ENCODE measurements at regions not wholly inside any gene's neighbourhood (a gene's known extent, or its start where the extent isn't known, plus 50 kb on each side); places are given as distances from the start of the nearest gene placed in this dataset.

GRCh38 chr15:66909381-66909890, 156.0 kb upstream of the SMAD3 start:
- Histone ChIP-seq H2BK12ac (ENCODE audit: low read depth, low read length) (no peak overlapping the region), H2BK120ac (replicated peaks; ENCODE audit: low read depth, low read length) (no peak overlapping the region), H3K9me3 (ENCODE audit: insufficient read depth in 2 of 2, low read depth in 1 of 2, low read length in 1 of 2) (no peaks in the 10 kb centered on the region), H3K23me2 (ENCODE audit: low read depth, low read length) (no peaks in the 10 kb centered on the region), H4K20me1 (replicated peaks in 1 of 2; ENCODE audit: control insufficient read depth in 1 of 2, insufficient read depth in 2 of 2, low read length in 2 of 2) (no peaks in the 10 kb centered on the region), H3K18ac (ENCODE audit: extremely low read depth, low read length) (no peak overlapping the region), H3K27me3 (replicated peaks in 1 of 4; ENCODE audit: control insufficient read depth in 3 of 4, extremely low read depth in 1 of 4, insufficient read depth in 3 of 4, low read length in 3 of 4) (no peaks in the 10 kb centered on the region), H3K4me3 (ENCODE audit: extremely low read depth in 1 of 4, insufficient read depth in 2 of 4, low read depth in 3 of 4, low read length in 4 of 4) (no peak overlapping the region), H4K91ac (replicated peaks; ENCODE audit: insufficient read length, low read length) (no peak overlapping the region), H3K14ac (ENCODE audit: insufficient read length) (no peak overlapping the region), H3K9ac (replicated peaks in 1 of 4; ENCODE audit: extremely low read depth in 1 of 4, low read depth in 3 of 4, low read length in 3 of 4) (no peak overlapping the region), H2BK15ac (ENCODE audit: low read length) (no peak overlapping the region), H2BK5ac (ENCODE audit: low read depth, low read length) (no peak overlapping the region), H3K4ac (replicated peaks; ENCODE audit: insufficient read length, low read depth, low read length) (no peak overlapping the region), H3K4me1 (replicated peaks in 1 of 4; ENCODE audit: control insufficient read depth in 3 of 4, insufficient read depth in 4 of 4, low read length in 3 of 4) (peaks cover 0 to 3% (median 0%) of the 10 kb centered on the region in 4 experiments; a peak in 1 of 7 replicates), H4K5ac (ENCODE audit: insufficient read length, low read depth, low read length) (no peak overlapping the region), H4K8ac (ENCODE audit: extremely low read depth, insufficient read depth, low read length) (no peak overlapping the region), H3K4me2 (ENCODE audit: insufficient read depth in 1 of 2, low read depth in 2 of 2, low read length in 2 of 2) (no peak overlapping the region), H3K79me2 (ENCODE audit: control insufficient read depth in 1 of 2, insufficient read depth in 2 of 2, low read length in 2 of 2) (no peaks in the 10 kb centered on the region), H2AK5ac (ENCODE audit: low read depth, low read length) (no peak overlapping the region), H3K79me1 (ENCODE audit: low read depth, low read length) (no peaks in the 10 kb centered on the region), H3K27ac (ENCODE audit: low read depth, low read length) (no peak overlapping the region), H3K23ac (ENCODE audit: insufficient read length) (no peak overlapping the region), H3K56ac (replicated peaks; ENCODE audit: insufficient read length, low read depth, low read length) (no peak overlapping the region), H2BK20ac (ENCODE audit: low read length) (no peak overlapping the region), H3K36me3 (ENCODE audit: control insufficient read depth in 2 of 4, insufficient read depth in 4 of 4, low read length in 3 of 4) (no peaks in the 10 kb centered on the region), H2AFZ (ENCODE audit: low read length) (no peak overlapping the region)
- ChIA-PET CTCF (ENCODE audit: partially characterized antibody) (interaction anchor here (1.0 to 18.4 kb wide), 8 partner anchors 10 to 382 kb away, joined by 3 to 255 read pairs (median 6); no protein-coding TSS in a partner anchor), POLR2A (ENCODE audit: partially characterized antibody) (no interaction called here)
- DNase-seq (ENCODE audit: low read depth in 1 of 2, low spot score in 2 of 2), result no peak
- FAIRE-seq, result no peak
- WGBS, 2 experiments (ENCODE audit: extremely low coverage in 1 of 2, insufficient coverage in 1 of 2, insufficient read length in 1 of 2, insufficient replicate concordance in 2 of 2, low coverage in 1 of 2, low lambda C conversion rate in 2 of 2, missing lambda C conversion rate in 1 of 2), result 92% methylated on average over 7 of the region's 7 CpGs; no CpG with 5 or more reads in 1 of the 2 experiments
- TF ChIP-seq JUN (IDR thresholded peaks at IDR 0.05; ENCODE audit: low read depth, low read length) (no peak), POLR2AphosphoS5 (IDR thresholded peaks at IDR 0.05; ENCODE audit: low read depth, low read length) (no peak), BACH1 (IDR thresholded peaks at IDR 0.05; ENCODE audit: low read length) (no peak)
